ENCODE measurements at regions not wholly inside any gene's neighbourhood (a gene's known extent, or its start where the extent isn't known, plus 50 kb on each side); places are given as distances from the start of the nearest gene placed in this dataset.
"Not testable (repeated sequence)": the region's sequence is repeated elsewhere in the genome, so short reads cannot be mapped to it uniquely, and the experiment has no call there.

DNA sequence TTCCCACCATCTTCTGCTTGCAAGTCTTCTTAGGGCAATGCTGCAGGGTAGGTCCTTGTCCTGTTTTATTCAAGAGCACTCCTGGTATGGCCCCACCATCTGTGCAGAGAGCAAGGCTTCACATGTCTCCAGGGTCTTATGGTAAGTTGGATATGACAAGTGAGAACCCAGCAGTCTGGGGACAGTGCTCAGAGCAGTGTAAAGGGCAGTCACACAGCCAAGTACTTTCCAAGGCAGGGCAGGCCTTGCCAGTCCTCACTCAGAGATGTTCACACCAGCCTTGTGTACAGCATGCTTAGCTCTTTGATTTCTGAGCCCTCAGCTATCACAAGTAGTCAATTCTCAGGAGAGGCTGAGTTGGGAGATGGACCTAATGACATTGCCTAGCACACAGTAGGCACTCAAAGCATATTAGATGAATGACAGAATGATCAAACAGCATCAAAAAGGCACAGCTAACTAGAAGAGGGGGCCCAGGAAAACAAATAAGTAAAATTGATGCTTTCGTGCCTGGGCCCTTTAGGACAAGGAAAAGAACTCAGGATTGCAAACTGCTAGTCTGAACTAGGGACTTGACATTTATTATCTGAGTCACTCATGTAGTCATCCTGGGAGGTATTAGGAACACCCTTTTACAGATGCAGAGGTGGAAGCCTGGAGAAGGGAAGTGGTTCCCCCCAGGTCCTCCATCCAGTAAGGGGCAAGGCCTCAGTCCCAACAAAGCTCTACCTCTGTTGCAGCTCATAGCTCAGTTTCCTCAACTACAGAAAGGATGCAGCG is 86.7 kb upstream of the CTAGE1 start:
- DNase-seq, result no peak

DNA sequence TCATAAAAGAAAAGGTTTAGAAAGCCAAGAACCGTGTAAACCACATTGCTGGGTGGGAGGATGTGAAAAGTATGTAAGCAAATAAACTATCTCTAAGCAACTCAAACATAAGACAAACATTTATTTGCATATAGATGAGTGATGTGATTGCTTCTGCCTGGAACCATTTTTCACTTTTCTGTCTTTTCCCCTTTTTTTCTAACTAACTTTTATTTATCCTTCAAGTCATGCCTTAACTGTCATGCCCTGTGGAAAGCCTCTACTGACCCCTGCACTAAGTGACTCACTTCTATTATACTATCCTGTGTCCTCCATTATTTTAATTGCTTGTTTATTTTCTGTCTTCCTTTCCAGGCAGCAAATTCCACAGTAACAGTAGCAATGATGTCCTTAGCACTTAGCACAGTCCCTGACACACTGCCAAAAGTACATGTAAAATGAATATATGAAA is 87.5 kb upstream of the CTAGE1 start:
- DNase-seq, result no peak

DNA sequence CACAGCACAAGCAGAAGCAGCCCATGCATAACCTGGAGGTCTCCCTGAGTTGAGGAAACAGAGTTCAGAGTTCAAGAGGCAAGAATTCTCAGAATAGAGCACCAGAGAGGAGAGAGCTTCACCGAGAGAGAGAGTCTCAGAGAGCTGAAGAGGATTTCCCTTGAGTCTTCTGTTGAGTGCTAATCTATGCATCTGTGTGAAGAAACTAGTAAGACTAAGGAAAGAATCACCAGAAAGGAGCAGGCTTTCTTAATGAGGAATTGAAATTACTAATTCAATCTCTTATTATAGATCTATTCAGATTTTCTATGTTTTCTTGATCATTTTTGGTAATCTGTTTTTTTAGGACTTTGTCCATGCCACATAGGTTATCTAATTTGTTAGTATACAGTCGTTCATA is 89.3 kb upstream of the CTAGE1 start:
- DNase-seq, result no peak

DNA sequence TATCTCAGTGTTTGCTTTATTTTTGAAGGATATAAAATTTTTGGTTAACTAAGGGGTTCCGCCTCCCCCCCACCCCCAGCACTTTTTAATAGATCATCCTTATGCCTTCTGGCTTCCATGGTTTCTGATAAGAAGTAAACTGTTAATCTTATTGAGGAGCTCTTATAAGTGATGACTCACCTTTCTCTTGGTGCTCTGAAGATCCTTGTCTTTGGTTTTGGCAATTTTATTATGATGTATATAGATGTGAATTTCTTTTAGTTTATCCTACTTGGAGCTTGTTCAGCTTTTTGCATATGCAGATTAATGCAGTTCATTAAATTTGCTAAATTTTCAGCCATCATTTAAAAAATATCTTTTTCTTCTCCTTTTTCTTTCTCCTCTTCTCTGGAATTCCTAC is 91.7 kb upstream of the CTAGE1 start:
- DNase-seq, result no peak

DNA sequence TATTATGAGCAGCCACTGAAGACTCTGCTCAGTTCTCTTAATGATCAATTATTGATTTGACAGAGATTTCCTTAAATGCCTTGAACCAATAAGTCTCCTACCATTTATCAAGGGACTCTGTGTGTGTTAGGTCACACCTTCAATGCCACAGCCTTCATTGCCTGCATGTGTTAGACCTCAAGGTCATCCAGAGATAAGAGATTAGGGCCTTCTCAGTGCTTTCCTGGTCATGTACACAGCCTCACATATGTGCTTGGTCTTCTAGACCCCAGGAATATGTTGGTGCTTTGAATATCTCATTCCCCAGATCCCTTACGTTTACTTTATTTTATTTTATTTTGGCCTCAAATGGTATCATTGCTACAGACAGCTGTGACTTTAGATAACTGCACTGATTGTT is 93.0 kb upstream of the CTAGE1 start:
- DNase-seq, result no peak

DNA sequence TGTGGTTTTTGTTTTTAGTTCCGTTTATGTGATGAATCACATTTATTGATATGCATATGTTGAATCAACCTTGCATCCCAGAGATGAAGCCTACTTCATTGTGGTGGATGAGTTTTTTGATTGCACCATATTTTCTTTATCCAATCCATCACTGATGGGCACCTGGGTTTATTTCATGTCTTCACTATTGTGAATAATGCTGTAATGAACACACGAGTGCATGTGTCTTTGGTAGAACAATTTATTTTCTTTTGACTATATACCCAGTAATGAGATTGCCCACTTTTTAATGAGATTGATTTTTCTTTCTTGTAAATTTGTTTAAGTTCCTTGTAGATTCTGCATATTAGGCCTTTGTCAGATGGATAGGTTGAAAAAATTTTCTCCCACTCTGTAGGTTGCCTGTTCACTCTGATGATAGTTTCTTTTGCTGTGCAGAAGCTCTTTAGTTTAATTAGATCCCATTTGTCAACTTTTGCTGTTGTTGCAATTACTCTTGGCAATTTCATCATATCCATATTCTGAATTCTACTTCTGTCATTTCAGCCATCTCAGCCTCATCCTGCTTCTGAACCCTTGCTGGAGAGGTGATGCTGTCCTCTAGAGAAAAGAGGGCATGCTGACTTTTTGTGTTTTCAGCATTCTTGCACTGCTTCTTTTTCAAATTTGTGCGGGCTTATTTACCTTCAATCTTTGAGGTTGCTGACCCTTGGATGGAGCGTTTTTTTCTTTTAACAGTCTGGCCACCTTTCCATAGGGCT is 96.2 kb upstream of the CTAGE1 start:
- DNase-seq, result no peak

DNA sequence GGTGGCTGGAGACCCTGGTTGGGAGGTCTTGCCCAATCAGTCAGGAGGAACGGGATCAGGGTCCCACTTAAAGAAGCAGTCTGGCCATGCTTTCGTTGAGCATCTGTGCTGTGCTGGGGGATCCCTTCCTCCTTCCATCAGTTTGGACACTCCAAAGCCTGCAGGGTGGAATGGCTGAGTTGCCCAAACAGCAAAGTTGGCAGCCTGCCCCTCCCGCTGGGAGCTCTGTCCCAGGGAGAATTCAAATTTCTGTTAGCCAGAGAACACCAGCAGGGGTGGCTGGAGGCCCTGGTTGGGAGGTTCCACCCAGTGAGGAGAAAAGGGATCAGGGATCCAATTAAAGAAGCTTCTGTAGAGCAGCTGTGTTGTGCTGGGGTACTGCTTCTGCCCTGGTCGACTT is 96.9 kb upstream of the CTAGE1 start:
- no peak for DNase-seq

DNA sequence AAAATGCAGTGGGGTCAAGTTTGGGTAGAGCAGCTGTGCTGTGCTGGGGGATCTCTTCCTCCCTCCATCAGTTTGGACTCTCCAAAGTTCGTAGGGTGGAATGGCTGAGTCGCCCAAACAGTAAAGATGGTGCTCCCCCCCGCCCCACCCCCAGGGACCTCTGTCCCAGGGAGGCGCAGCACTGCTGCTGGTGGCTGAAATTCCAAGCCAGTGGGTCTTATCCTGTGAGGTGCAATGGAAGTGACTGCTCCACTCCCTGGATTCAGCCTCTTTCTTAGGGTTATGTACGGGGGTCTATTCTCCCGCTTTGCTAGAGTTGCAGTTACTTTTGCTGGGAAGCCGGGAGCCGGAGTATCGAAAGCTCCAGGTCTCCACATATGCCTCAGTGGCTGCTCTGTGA is 97.5 kb upstream of the CTAGE1 start:
- DNase-seq, result no peak

DNA sequence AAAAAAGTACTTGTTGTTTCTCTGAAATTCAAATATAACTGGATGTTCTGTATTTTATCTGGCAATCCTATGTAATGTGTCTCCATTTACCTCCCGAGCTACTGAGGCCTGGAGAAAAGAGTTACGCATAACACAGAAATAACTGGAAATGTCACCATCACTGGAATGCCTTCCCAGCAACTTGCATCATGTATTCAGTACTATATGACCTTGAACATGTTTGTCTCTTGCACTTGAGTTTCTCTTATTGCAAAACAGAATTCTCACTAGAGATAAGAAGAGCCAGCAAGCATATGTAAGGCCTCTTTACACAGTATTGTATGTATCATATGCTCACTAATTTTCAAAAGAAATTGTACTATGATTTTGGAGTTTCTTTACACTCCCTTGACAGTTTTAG is 99.6 kb upstream of the CTAGE1 start:
- DNase-seq, result no peak

DNA sequence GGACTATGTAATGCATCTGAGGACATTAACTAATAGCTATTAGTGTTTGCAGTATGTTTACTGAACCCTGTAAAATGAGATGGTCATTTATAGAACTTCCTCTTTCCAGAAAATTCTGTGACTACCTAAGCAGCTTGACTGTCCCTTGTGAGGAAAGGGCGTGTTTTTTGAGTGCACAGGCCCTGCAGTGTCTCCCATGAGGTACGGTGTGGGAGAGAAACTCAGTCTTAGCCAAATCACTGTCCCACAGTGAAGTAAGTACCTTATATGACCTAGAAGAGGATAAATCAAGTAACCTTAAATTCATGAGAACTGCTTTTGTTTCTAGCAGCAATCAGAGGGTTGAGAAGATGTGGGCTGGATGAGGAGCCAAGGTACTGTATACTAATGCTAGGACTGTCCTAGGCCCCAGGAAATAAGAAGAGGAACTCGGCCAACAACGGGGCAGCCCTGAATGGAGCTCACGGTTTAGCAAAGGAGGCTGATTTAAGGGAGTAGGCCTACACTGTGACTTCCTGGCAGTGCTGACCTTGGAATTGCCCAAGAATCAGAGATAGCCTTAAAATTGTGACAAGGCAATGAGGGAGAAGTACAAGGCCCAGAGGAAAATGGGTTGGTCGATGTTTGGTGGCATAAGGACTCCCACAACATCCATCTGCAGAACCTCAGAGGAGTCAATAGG is 103.5 kb upstream of the CTAGE1 start:
- DNase-seq, result no peak

DNA sequence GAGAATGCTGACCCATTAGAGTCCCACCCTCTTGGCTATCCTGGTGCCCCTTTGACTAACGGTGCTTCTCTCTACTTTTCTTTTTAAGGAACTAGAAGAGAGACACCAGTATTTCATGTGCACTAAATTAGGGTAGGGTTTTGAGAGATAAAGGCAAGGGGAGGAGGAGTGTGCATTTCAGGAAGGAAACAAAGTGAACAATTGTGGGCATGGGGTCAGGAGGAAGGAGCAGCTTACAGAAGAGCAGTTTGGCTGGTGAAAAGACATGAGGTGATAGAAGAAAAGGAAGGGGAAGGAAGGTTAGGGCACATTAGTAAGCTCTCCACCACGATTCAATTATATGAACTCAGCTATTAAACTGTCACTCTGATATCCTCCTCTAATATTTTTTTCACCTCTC is 105.8 kb upstream of the CTAGE1 start:
- no peak for DNase-seq

DNA sequence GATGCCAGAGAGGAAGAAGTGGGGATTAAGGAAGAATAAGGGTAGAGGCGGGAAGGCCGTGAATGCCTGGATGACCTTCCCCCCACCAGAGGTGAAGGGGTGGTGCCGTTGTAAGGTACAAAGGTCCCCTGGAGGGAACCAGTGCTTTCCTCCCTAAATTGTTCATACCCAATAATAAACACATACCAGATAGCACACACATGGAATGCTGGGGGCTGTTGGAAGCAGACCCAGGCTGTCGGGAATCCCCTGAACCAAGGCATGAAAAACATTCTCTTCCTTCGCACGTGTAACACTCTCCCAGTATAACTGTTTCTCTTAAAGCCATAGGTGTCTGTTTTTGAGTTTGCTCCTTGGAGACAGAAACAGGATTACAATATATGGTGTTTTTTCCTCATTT is 107.1 kb upstream of the CTAGE1 start:
- DNase-seq, result no peak

DNA sequence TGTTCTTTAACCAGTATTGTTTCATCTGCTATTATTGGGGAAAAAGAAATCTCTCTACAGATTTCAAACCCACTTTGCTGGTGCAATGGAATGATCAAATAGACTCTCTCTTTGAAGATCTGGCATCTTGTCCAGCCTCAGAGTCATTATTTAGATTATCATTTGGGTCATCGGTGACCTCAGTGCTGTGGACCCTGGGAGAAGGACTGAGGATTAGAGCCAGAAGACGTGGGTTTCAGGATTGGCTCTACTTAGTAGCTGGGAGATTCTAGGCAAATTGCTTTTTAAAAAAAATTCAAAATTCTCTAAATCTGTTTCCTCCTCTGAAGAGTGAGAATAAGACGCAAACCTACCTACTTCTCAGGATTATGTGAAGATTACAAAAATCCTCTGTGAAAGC is 107.6 kb upstream of the CTAGE1 start:
- DNase-seq, result no peak

DNA sequence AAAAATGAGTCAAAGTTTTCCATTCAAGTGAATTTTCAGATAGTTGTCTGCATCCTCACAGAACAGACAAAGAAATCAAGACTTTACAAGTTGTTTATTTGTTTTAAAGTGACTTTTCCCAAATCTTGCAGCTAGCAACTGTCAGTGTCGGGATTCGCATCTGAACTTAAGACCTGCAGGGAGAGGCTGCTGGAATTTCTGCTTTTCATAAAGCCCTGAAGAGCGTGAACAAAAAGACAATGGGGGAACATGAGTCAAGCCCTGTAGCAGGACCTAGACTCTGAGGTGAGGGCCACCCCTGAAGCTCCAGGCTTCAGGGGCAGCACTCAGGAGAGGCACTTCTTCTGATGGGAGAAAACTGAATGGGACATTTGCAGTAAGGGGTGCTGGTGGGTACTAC is 108.2 kb upstream of the CTAGE1 start:
- no peak for DNase-seq

DNA sequence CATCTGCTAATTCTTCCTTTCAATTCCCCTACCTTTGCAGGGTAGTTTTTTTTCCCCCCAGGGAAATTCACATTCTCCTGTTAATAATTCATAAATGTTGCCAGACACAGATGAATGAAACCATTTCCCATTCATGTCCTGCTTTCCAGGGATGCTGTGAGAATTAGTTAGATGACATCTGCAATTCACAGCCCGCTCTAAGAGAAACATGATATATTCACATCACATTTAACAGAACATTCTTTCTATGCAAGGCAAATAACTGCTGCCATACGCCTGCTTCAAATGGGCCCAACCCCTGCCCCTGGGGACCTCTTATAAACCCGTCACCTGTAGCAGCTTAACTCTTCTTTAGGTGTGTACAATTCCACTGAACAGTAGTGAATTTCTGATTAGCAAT is 110.6 kb upstream of the CTAGE1 start:
- DNase-seq, result no peak

DNA sequence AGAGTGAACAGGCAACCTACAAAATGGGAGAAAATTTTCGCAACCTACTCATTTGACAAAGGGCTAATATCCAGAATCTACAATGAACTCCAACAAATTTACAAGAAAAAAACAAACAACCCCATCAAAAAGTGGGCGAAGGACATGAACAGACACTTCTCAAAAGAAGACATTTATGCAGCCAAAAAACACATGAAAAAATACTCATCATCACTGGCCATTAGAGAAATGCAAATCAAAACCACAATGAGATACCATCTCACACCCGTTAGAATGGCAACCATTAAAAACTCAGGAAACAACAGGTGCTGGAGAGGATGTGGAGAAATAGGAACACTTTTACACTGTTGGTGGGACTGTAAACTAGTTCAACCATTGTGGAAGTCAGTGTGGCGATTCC is 117.0 kb upstream of the CTAGE1 start:
- DNase-seq, result not testable (repeated sequence)

DNA sequence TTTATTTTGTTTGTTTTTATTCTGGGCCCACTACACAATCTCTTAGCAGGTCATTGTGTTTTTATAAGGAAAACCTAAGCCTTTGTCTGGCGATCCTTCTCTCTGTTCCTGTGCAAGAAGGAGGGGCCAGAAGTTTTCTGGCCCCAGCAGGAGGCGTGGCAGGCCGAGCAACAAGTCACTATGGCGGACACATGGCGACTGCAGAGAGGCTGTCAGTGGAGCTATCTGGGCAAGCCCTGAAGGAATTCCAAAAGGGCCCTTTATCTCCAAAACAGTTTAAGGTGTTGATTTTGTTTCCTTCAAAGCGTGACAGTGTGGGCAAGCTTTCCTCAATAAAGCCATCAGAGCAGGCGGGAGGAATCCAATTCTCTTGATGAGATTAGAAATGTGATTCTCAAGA is 118.8 kb upstream of the CTAGE1 start:
- DNase-seq, result no peak

DNA sequence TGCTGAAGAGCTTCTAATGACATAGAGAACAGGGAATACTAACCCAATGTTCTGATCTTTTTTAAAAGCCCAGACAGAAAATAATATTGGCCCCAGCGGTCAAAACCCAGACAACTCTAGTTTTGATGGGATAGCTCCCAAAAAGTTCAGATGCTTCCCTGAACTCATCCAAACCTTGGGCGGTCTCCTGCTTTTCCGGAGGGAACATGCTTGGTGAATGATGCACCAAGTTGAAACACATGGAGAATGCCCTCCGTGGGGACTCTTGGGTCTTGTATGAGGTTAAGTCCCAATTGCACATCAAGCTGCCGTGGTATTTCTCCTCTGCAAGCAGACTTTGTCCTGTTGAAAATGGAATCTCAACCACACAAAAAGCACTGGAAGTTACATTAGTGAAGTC is 120.7 kb upstream of the CTAGE1 start:
- no peak for DNase-seq

DNA sequence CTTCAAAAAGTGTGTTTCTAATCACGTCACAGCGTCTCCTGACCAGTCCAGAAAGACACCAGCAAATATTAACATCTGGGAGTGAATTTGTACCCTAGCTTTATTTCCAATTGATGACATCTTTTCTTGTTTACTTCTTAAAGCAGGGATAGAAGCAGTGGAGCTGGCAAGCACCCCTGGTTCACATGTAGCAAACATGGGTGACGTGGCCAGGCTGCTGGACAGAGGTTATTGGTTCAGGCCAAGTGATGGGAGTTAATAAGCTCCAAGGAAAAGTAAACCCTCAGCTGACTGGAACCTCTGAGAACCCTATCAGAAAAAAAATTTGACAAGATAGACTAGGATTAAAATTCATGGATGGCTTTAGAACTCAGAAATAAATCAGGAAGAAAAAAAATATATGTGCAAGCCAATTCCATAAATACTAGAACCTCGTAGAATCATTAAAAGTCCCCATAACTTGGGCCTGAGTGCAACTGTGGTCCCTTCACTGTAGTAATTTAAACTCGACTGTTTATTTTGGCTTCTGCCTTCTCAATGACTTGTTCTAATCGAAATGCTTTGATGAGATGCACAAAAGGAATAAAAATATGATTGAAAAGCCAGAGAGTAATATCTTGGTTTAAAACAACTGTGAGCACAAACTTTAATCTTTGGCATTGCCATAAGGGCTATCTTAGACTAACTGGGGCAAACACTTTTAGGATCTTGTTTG is 121.5 kb upstream of the CTAGE1 start:
- DNase-seq, result no peak

DNA sequence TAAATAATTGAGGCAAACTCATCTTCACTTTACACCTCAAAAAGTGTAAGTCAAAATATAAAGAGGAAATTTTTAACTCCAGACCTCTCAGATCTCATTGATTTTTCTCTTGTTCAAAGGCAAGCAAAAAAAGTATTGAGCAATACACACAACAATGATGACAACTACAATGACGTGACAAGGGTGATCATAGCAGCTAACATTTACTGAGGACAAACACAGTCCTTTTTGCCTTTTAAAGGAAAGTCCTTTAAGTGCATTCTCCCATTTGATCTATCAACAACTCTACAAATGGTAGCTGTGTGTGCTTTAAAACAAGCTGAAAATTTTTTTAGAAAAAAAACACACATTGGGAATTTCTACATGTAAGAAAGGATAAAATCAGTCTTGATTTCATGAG is 123.5 kb upstream of the CTAGE1 start:
- no peak for DNase-seq

DNA sequence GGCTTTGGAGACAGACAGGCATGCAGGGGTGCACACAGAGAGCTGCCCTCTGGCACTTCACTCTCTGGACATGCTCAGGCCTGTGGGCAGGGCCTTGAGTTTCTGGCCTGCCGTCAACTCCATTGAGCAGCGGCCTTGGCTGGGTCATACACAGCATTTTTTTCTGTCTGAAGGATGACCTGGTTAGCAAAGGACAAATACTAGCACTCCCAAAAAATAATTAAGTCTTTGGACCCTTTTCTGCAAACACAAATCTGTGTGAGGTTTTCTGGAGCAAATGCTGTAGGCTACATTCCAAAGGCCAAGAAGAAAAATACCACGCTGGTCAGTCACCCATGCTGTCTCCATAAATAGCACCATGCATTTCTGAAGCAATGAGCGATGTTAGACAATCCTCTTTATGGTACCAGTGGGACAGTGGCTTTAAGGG is 124.7 kb upstream of the CTAGE1 start:
- no peak for DNase-seq

DNA sequence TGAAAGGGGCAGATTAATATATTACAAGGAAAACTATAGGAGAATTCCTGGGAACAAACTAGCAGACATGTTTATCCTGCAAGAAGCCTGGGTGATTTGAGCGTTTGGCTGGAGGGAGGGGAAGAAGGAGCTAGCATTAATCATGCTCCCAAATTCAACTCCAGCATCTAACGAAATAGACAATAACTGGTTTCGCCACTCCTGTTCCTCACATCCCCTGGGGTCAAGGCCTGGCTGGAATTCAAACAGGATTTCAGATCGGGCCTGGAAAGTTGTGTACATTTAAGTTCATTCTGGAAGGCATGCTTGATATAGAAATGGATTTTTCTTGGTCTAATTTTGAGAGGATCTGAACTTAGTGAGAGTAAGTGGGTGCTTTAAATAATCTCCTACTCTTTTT is 126.1 kb upstream of the CTAGE1 start:
- DNase-seq, result no peak

DNA sequence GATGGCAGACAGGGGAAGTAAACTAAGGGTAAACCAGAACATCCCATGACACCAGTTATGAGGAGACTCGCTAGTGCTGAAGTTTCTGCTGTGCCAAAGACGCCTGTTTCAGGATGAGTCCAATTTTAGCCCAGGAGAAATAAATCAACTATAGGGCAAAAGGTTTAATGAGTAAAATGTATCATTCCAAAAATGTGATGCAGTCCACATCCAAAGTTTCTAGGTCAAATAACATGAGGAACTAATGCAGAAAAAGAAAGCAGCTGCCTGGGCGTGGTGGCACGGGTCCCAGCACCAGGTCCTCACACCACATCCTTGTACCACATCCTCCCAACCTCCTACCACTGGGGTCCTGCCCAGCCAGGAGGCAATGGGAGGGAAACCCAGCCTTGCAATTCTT is 126.9 kb upstream of the CTAGE1 start:
- no peak for DNase-seq

Measured in NCI-H510A treated with DMSO at 0.1 percent for 48 hours (cell line).